ENCODE measurements at regions not wholly inside any gene's neighbourhood (a gene's known extent, or its start where the extent isn't known, plus 50 kb on each side); places are given as distances from the start of the nearest gene placed in this dataset.

DNA sequence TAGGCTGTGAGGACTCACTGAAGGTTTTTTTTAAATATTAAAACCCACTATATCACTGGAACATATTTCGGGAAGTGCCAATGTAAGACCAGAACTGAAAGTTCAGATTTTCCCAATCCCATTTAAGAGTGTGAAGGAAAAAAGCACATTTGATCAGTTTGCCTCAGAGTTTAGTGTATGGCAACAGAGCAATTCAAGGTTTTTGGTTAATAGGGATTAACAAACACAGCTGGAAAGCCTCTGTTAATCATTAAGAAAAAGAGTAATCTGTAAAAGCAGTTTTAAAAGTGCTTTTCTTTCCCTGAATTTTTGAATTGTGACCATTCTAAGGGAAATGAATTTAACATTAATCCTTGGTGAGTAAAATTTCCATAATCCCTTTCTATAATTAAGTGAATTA lies 60.4 kb downstream of the NPY5R start:
- TF ChIP-seq ZNF274 (IDR thresholded peaks at IDR 0.05; ENCODE audit: low read depth, low read length), result no peak
- TF ChIP-seq SUZ12 (IDR thresholded peaks at IDR 0.05; ENCODE audit: extremely low read depth, insufficient read depth, insufficient read length), result no peak
- TF ChIP-seq YY1 (IDR thresholded peaks at IDR 0.05; ENCODE audit: insufficient read depth, insufficient read length), result no peak
